Left lung (tissue), 4 donors: ENCODE measurements at regions not wholly inside any gene's neighbourhood (a gene's known extent, or its start where the extent isn't known, plus 50 kb on each side); places are given as distances from the start of the nearest gene placed in this dataset.

Source experiments
- ATAC-seq: fragments of 200-7000 bp; cut with Tn5 transposase; one replicate; pipeline ENCODE4 v1.9.1; 2020; ENCODE audit warnings: moderate library complexity
- DNase-seq, 4 donors: peaks; one replicate each; pipeline ENCODE4 v3.0.0-alpha.2; 2013 to 2020
- H3K27ac ChIP-seq, 2 donors: fragments of 200-600 bp; sonication (generic) in 1 of 2; one replicate each; pipeline versions ENCODE4 v1.5.0 to v1.8.0; 2020 to 2021
- H3K27me3 ChIP-seq, 2 donors: fragments of 200-600 bp; sonication (generic) in 1 of 2; one replicate each; pipeline versions ENCODE4 v1.5.0 to v1.8.0; 2020 to 2021
- H3K36me3 ChIP-seq, 2 donors: fragments of 200-600 bp; sonication (generic) in 1 of 2; one replicate each; pipeline versions ENCODE4 v1.5.0 to v1.8.0; 2020 to 2021
- H3K4me1 ChIP-seq, 2 donors: fragments of 200-600 bp; one replicate each; pipeline ENCODE4 v1.8.0; 2021
- H3K4me3 ChIP-seq, 2 donors: fragments of 200-600 bp; sonication (generic) in 1 of 2; one replicate each; pipeline versions ENCODE4 v1.5.0 to v1.8.0; 2020 to 2021; ENCODE audit warnings: mild to moderate bottlenecking in 1 of 2
- H3K9me3 ChIP-seq, 2 donors: fragments of 200-600 bp; sonication (generic) in 1 of 2; one replicate each; pipeline versions ENCODE4 v1.5.0 to v1.8.0; 2020 to 2021
- CTCF ChIP-seq, 2 donors: fragments of 200-600 bp; sonication (generic) in 1 of 2; IDR thresholded peaks; one replicate each; pipeline versions ENCODE4 v1.5.0 to v1.8.0; 2021; ENCODE audit warnings: antibody characterized with exemption in 2 of 2
- intact Hi-C, 2 donors: fragments of 100-400 bp; cut with DNase I; formaldehyde crosslinking; loops; one replicate each; pipeline versions ENCODE4 v1.11.2 to v1.14.2; 2022
- donor health status: DM: no; HTN: yes; CAD: no.
- donor health status: DM: no; HTN: no; CAD: no.

GRCh38 chr21:17730782-17731181 lies 88.4 kb downstream of the C21orf91 start:
- ATAC-seq, result peak; percentile 37
- TF ChIP-seq CTCF (IDR thresholded peaks at IDR 0.05), result no peak
- peak overlapping the region in 1 of 2 donors; percentile 57 for H3K27ac ChIP-seq

DNA sequence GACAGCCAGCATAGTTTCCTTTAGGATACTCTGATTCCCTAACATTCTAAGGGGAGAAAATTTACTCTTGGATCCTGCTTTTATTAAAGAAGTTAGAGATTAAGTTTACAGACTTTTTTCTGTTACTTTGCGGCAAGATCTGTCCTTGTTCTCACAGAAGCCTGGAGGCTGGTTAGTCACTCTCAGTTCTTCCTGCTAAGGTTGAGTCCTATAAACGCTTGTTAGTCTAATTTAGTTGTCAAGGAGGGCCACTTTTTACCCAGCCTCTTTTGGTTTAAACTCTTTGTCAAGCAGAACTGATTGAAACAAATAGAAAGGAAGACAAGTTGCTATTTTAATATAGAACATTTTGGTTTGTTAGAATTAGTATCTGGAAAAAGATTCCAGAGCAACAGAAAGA lies 89.7 kb downstream of the C21orf91 start:
- Histone ChIP-seq H3K27me3 (no peaks in the 10 kb centered on the region), H3K4me3 (no peak overlapping the region), H3K9me3 (no peaks in the 10 kb centered on the region), H3K4me1 (peaks cover 0 to 10% of the 10 kb centered on the region in 2 donors), H3K27ac (no peak overlapping the region), H3K36me3 (no peaks in the 10 kb centered on the region)
- intact Hi-C loops, result no loop called here
- DNase-seq (no peak), ATAC-seq (no peak)
- TF ChIP-seq CTCF (IDR thresholded peaks at IDR 0.05), result no peak

More at GRCh38 chr21:17730782-17731181, 88.4 kb downstream of the C21orf91 start:
- H3K4me3 ChIP-seq, result no peak overlapping the region
- no peaks in the 10 kb centered on the region for H3K36me3 ChIP-seq
- no peaks in the 10 kb centered on the region for H3K27me3 ChIP-seq
- H3K9me3 ChIP-seq, result no peaks in the 10 kb centered on the region
- intact Hi-C loops, result no loop called here
- H3K4me1 ChIP-seq, result peaks cover 0 to 10% of the 10 kb centered on the region in 2 donors
- no peak for DNase-seq

- Histone ChIP-seq H3K9me3 (no peaks in the 10 kb centered on the region), H3K36me3 (no peaks in the 10 kb centered on the region), H3K4me3 (no peak overlapping the region), H3K4me1 (peaks cover 0 to 10% of the 10 kb centered on the region in 2 donors), H3K27ac (no peak overlapping the region), H3K27me3 (no peaks in the 10 kb centered on the region)
- no peak for DNase-seq
- no peak for ATAC-seq
- TF ChIP-seq CTCF (IDR thresholded peaks at IDR 0.05), result no peak
- intact Hi-C loops, result no loop called here
Observed at GRCh38 chr21:17727361-17727760, 91.8 kb downstream of the C21orf91 start.

- DNase-seq, result no peak
Observed at GRCh38 chr21:17726047-17726829, 92.9 kb downstream of the C21orf91 start.

More at GRCh38 chr21:17726047-17726829, 92.9 kb downstream of the C21orf91 start:
- no peak for TF ChIP-seq CTCF (IDR thresholded peaks at IDR 0.05)
- Histone ChIP-seq H3K27me3 (no peaks in the 10 kb centered on the region), H3K27ac (no peak overlapping the region), H3K9me3 (no peaks in the 10 kb centered on the region), H3K4me1 (peaks cover 0 to 9% of the 10 kb centered on the region in 2 donors), H3K36me3 (no peaks in the 10 kb centered on the region), H3K4me3 (no peak overlapping the region)
- ATAC-seq, result no peak
- intact Hi-C loops, result no loop called here
